OCI-LY1 (cell line): ENCODE measurements at regions not wholly inside any gene's neighbourhood (a gene's known extent, or its start where the extent isn't known, plus 50 kb on each side); places are given as distances from the start of the nearest gene placed in this dataset.

Experiments
- EZH2 ChIP-seq: fragments of 200-600 bp; sonication (generic), shearing (Covaris generic); IDR thresholded peaks from 2 replicates; pipeline ENCODE4 v1.8.0; 2017; ENCODE audit warnings: borderline replicate concordance, mixed run types, mild to moderate bottlenecking, antibody characterized with exemption, low read length, moderate library complexity, mixed read lengths
- TF ChIP-seq, protein P1 (sequence below): fragments of 200-600 bp; sonication (generic), shearing (Covaris generic); IDR thresholded peaks from 2 replicates; pipeline ENCODE4 v1.5.1; 2017; ENCODE audit warnings: mild to moderate bottlenecking, antibody characterized with exemption, low read length, moderate library complexity, mixed read lengths

DNA sequence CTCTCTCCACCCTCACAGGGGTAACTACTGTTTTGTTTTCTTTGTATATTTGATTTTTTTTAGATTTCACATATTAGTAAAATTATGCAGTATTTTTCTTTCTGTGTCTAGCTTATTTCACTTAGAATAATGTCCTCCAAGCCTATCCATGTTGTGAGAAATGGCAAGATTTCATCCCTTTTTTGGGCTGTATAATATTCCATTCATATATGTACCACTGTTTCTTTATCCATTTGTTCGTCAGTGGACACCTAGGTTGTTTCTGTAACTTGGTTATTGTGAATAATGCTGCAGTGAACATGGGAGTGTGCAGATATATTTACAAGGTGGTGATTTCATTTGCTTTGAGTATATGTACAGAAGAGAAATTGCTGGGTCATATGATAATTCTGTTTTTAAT lies 144.0 kb upstream of the CHD1 start:
- TF ChIP-seq, protein P1, sequence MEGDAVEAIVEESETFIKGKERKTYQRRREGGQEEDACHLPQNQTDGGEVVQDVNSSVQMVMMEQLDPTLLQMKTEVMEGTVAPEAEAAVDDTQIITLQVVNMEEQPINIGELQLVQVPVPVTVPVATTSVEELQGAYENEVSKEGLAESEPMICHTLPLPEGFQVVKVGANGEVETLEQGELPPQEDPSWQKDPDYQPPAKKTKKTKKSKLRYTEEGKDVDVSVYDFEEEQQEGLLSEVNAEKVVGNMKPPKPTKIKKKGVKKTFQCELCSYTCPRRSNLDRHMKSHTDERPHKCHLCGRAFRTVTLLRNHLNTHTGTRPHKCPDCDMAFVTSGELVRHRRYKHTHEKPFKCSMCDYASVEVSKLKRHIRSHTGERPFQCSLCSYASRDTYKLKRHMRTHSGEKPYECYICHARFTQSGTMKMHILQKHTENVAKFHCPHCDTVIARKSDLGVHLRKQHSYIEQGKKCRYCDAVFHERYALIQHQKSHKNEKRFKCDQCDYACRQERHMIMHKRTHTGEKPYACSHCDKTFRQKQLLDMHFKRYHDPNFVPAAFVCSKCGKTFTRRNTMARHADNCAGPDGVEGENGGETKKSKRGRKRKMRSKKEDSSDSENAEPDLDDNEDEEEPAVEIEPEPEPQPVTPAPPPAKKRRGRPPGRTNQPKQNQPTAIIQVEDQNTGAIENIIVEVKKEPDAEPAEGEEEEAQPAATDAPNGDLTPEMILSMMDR: no peak
- no peak for TF ChIP-seq EZH2
